Activated B cell treated with CpG ODN at 0.5 μM for 24 hours (primary cell): ENCODE measurements at regions not wholly inside any gene's neighbourhood (a gene's known extent, or its start where the extent isn't known, plus 50 kb on each side); places are given as distances from the start of the nearest gene placed in this dataset.
"Not testable (repeated sequence)": the region's sequence is repeated elsewhere in the genome, so short reads cannot be mapped to it uniquely, and the experiment has no call there.

ENCODE experiments used
- ATAC-seq: fragments of 200-7000 bp; cut with Tn5 transposase; one replicate; pipeline ENCODE4 v1.10.0; 2021; ENCODE audit warnings: low read depth, mild to moderate bottlenecking, moderate library complexity
- CTCF ChIA-PET: fragments of 350-600 bp; sonication (Branson Sonifier 250); formaldehyde crosslinking; loops from one replicate; lab custom pipeline; 2021; ENCODE audit warnings: antibody characterized with exemption; lab: Charles Lee
- POLR2A ChIA-PET: fragments of 350-600 bp; sonication (Branson Sonifier 250); formaldehyde crosslinking; loops from one replicate; lab custom pipeline; 2021; ENCODE audit warnings: antibody characterized with exemption; lab: Charles Lee
- DNase-seq: peaks from one replicate; pipeline ENCODE4 v3.0.0; 2022
- H3K27ac Mint-ChIP-seq: one replicate; pipeline ENCODE4 v1.8.0; 2020; ENCODE audit warnings: mixed read lengths
- H3K27me3 Mint-ChIP-seq: one replicate; pipeline ENCODE4 v1.8.0; 2021; ENCODE audit warnings: mixed read lengths
- H3K36me3 Mint-ChIP-seq: one replicate; pipeline ENCODE4 v1.8.0; 2021; ENCODE audit warnings: low read depth, mixed read lengths
- H3K4me1 Mint-ChIP-seq: one replicate; pipeline ENCODE4 v1.8.0; 2021; ENCODE audit warnings: mixed read lengths
- H3K4me3 Mint-ChIP-seq: one replicate; pipeline ENCODE4 v1.8.0; 2020; ENCODE audit warnings: mild to moderate bottlenecking, mixed read lengths
- H3K9me3 Mint-ChIP-seq: one replicate; pipeline ENCODE4 v1.8.0; 2020; ENCODE audit warnings: mixed read lengths
- CTCF ChIP-seq: fragments of 200-600 bp; IDR thresholded peaks from one replicate; pipeline ENCODE4 v1.8.0; 2022; ENCODE audit warnings: antibody characterized with exemption, mild to moderate bottlenecking
- intact Hi-C: fragments of 100-400 bp; cut with micrococcal nuclease; formaldehyde crosslinking; loops from one replicate; pipeline ENCODE4 v1.15.1; 2024

GRCh38 chr2:125652280-125652679, 1003.7 kb upstream of the GYPC start:
- Mint-ChIP-seq H3K27me3 (no peaks in the 10 kb centered on the region), H3K36me3 (no peaks in the 10 kb centered on the region), H3K4me3 (no peak overlapping the region), H3K4me1 (no peaks in the 10 kb centered on the region), H3K9me3 (peaks cover 2% of the 10 kb centered on the region), H3K27ac (no peak overlapping the region)
- DNase-seq, result no peak
- TF ChIP-seq CTCF, result no peak
- no peak for ATAC-seq
- POLR2A ChIA-PET, result no interaction called here
- intact Hi-C loops, result no loop called here
- CTCF ChIA-PET, result no interaction called here

GRCh38 chr2:125654226-125654625, 1001.7 kb upstream of the GYPC start:
- intact Hi-C loops, result no loop called here
- CTCF ChIA-PET, result no interaction called here

DNA sequence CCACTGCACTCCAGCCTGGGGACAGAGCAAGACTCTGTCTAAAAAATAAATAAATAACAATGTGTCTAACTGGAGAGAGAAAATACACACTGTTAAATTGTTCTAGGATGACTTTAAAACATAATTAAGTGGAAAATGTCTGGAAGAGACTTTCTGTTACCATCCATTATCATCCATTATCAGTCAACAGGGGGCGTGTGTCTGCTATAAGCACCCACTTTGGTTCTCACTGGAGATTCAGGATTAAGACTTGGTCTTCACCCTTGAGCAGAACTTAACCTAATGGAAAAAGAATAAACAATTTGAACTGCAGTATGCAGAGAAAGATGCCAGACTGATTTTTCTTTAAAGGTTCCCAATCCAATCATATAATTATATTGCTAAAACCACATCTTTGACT, 999.8 kb upstream of the GYPC start:
- CTCF ChIA-PET, result no interaction called here
- H3K9me3 Mint-ChIP-seq, result peaks cover 7% of the 10 kb centered on the region

More at GRCh38 chr2:125654226-125654625, 1001.7 kb upstream of the GYPC start:
- H3K9me3 Mint-ChIP-seq, result peaks cover 5% of the 10 kb centered on the region
- H3K4me3 Mint-ChIP-seq, result no peak overlapping the region
- no peak for TF ChIP-seq CTCF
- no peaks in the 10 kb centered on the region for H3K36me3 Mint-ChIP-seq
- no peak overlapping the region for H3K27ac Mint-ChIP-seq
- no peaks in the 10 kb centered on the region for H3K4me1 Mint-ChIP-seq
- H3K27me3 Mint-ChIP-seq, result no peaks in the 10 kb centered on the region
- POLR2A ChIA-PET, result no interaction called here
- no peak for ATAC-seq
- no peak for DNase-seq

DNA sequence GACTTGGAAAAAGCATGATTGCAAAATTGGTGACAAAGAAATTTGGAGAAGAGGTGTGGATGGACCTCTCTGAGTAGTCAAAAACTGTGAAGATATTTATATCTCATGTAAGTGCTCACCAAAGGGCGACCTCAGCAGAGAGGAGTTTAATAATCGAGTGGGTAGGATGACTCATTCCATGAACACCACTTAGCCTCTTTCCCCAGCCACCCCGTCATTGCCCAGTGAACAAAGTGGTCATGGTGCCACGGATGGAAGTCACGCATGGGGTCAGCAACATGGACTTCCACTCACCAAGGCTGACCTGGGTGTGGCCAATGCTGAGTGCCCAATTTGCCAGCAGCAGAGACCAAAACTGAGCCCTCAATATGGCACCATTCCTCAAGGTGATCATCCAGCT, 997.4 kb upstream of the GYPC start:
- peaks cover 5% of the 10 kb centered on the region for H3K9me3 Mint-ChIP-seq
- no peaks in the 10 kb centered on the region for H3K36me3 Mint-ChIP-seq
- H3K27ac Mint-ChIP-seq, result no peak overlapping the region
- ChIA-PET CTCF (no interaction called here), POLR2A (no interaction called here)
- DNase-seq, result no peak
- no peak for ATAC-seq
- no peaks in the 10 kb centered on the region for H3K27me3 Mint-ChIP-seq
- TF ChIP-seq CTCF, result no peak
- no peaks in the 10 kb centered on the region for H3K4me1 Mint-ChIP-seq
- no peak overlapping the region for H3K4me3 Mint-ChIP-seq
- intact Hi-C loops, result no loop called here

More for the DNA sequence above, 999.8 kb upstream of the GYPC start:
- no peak for DNase-seq
- TF ChIP-seq CTCF, result no peak
- Mint-ChIP-seq H3K4me3 (no peak overlapping the region), H3K36me3 (no peaks in the 10 kb centered on the region), H3K27me3 (no peaks in the 10 kb centered on the region), H3K4me1 (no peaks in the 10 kb centered on the region), H3K27ac (no peak overlapping the region)
- ATAC-seq, result no peak
- intact Hi-C loops, result no loop called here
- POLR2A ChIA-PET, result no interaction called here

DNA sequence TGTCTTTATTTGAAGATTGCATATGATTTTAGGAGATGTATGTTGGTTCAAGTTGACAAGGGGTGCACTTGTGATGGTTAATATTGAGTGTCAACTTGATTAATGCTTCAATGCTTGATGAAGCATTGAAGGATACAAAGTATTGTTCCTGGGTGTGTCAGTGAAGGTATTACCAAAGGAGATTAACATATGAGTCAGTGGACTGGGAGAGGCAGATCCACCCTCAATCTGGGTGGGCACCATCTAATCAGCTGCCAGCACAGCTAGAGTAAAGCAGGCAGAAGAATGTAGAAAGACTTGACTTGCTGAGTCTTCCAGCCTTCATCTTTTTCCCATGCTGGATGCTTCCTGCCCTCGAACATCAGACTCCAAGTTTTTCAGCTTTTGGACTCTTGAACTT, 995.6 kb upstream of the GYPC start:
- H3K4me3 Mint-ChIP-seq, H3K27me3 Mint-ChIP-seq, CTCF ChIA-PET, H3K27ac Mint-ChIP-seq, ATAC-seq, intact Hi-C loops, H3K4me1 Mint-ChIP-seq, DNase-seq, H3K9me3 Mint-ChIP-seq, POLR2A ChIA-PET, H3K36me3 Mint-ChIP-seq: not testable (repeated sequence)

DNA sequence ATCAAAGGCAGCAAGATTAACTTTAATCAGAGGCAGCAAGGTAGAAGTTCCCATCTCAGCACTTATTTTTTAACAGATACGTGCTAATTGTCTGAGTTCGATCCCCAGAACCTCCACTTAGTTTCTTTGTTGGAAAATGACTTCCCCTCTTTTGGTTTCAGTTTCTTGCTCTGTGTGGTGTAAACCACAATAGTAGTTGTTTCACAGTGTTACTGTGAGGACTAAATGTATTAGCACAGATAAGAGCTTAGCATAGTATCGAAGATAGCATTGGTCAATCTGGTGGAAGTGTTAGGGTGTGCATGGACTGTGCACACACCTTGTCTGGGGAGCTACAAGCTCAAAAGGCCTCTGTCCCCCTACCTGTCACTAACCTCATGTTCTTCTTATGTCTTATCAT, 988.3 kb upstream of the GYPC start:
- H3K4me1 Mint-ChIP-seq, result no peaks in the 10 kb centered on the region
- ChIA-PET CTCF (no interaction called here), POLR2A (no interaction called here)

More for the DNA sequence above, 988.3 kb upstream of the GYPC start:
- H3K27ac Mint-ChIP-seq, result no peak overlapping the region
- no peak for TF ChIP-seq CTCF
- H3K4me3 Mint-ChIP-seq, result no peak overlapping the region
- no peaks in the 10 kb centered on the region for H3K9me3 Mint-ChIP-seq
- ATAC-seq, result no peak
- no peaks in the 10 kb centered on the region for H3K27me3 Mint-ChIP-seq
- intact Hi-C loops, result no loop called here
- no peak for DNase-seq
- no peaks in the 10 kb centered on the region for H3K36me3 Mint-ChIP-seq
